Osteoblast (primary cell): ENCODE measurements at regions not wholly inside any gene's neighbourhood (a gene's known extent, or its start where the extent isn't known, plus 50 kb on each side); places are given as distances from the start of the nearest gene placed in this dataset.

Experiments
- DNase-seq: peaks from one replicate; pipeline ENCODE4 v3.0.0; 2011; ENCODE audit warnings: low spot score, mixed read lengths; ENCODE audit not compliant: insufficient read length; ENCODE audit errors: missing footprints
- H2AFZ ChIP-seq: 2 replicates; pipeline ENCODE4 v1.6.0; 2011; ENCODE audit warnings: mild to moderate bottlenecking, low read length
- H3K27ac ChIP-seq: 2 replicates; pipeline ENCODE4 v1.5.1; 2011; ENCODE audit warnings: mild to moderate bottlenecking, low read depth, low read length, moderate library complexity
- H3K27me3 ChIP-seq: 2 replicates; pipeline ENCODE4 v1.6.0; 2012; ENCODE audit warnings: mild to moderate bottlenecking, control low read depth, inconsistent platforms, low read length, moderate library complexity; ENCODE audit not compliant: insufficient read depth
- H3K36me3 ChIP-seq: 2 replicates; pipeline ENCODE4 v1.5.1; 2011; ENCODE audit warnings: mild to moderate bottlenecking, low read length, control low read depth, moderate library complexity; ENCODE audit not compliant: insufficient read depth
- H3K4me1 ChIP-seq: 2 replicates; pipeline ENCODE4 v1.5.1; 2011; ENCODE audit warnings: mild to moderate bottlenecking, low read length, control low read depth, moderate library complexity; ENCODE audit not compliant: insufficient read depth
- H3K4me2 ChIP-seq: 2 replicates; pipeline ENCODE4 v1.6.0; 2011; ENCODE audit warnings: mild to moderate bottlenecking, low read length; ENCODE audit not compliant: insufficient read depth
- H3K4me3 ChIP-seq: fragments of 200-600 bp; sonication (generic); 3 replicates; pipeline ENCODE4 v1.5.1; 2012; ENCODE audit warnings: mild to moderate bottlenecking, low read length, inconsistent platforms; ENCODE audit not compliant: insufficient read depth
- H3K79me2 ChIP-seq: 2 replicates; pipeline ENCODE4 v1.6.0; 2012; ENCODE audit warnings: mild to moderate bottlenecking, low read length, control low read depth, inconsistent platforms; ENCODE audit not compliant: insufficient read depth
- H3K9me3 ChIP-seq: 2 replicates; pipeline ENCODE4 v1.5.1; 2011; ENCODE audit warnings: low read depth, low read length, control low read depth
- H4K20me1 ChIP-seq: 2 replicates; pipeline ENCODE4 v1.6.0; 2012; ENCODE audit warnings: mild to moderate bottlenecking, low read length, control low read depth; ENCODE audit not compliant: insufficient read depth
- TF ChIP-seq, protein P1 (sequence below): IDR thresholded peaks from 2 replicates; pipeline ENCODE4 v1.5.1; 2011; ENCODE audit warnings: mild to moderate bottlenecking, low read depth, low read length, moderate library complexity; ENCODE audit errors: extremely low read depth

DNA sequence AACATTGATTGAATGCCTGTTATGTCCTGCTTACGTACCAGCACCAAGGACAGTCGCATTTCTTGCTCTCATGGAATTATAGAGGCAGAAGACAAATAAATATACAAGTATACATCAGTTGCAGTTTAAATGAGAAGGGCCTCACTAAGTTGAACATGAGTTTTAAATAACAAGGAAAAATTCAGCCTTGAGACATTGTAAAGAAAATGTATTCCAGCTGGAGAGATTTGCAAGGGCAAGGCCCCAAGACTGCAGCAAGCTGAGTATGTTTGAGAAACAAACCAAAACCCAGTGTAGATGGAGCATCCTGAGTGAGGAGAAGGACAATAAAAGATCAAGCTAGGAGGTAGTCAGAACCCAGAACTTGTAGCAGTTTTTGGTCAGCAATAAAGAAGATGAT is 123.2 kb upstream of the BMP5 start:
- Histone ChIP-seq H4K20me1 (no peaks in the 10 kb centered on the region), H3K27ac (no peak overlapping the region), H3K36me3 (no peaks in the 10 kb centered on the region), H3K9me3 (peaks cover 1% of the 10 kb centered on the region), H3K4me1 (peaks cover 7% of the 10 kb centered on the region), H2AFZ (no peak overlapping the region), H3K27me3 (no peaks in the 10 kb centered on the region), H3K4me2 (no peak overlapping the region), H3K4me3 (no peak overlapping the region), H3K79me2 (no peaks in the 10 kb centered on the region)
- TF ChIP-seq, protein P1, sequence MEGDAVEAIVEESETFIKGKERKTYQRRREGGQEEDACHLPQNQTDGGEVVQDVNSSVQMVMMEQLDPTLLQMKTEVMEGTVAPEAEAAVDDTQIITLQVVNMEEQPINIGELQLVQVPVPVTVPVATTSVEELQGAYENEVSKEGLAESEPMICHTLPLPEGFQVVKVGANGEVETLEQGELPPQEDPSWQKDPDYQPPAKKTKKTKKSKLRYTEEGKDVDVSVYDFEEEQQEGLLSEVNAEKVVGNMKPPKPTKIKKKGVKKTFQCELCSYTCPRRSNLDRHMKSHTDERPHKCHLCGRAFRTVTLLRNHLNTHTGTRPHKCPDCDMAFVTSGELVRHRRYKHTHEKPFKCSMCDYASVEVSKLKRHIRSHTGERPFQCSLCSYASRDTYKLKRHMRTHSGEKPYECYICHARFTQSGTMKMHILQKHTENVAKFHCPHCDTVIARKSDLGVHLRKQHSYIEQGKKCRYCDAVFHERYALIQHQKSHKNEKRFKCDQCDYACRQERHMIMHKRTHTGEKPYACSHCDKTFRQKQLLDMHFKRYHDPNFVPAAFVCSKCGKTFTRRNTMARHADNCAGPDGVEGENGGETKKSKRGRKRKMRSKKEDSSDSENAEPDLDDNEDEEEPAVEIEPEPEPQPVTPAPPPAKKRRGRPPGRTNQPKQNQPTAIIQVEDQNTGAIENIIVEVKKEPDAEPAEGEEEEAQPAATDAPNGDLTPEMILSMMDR = no peak
- no peak for DNase-seq

GRCh38 chr6:55997223-55997874 is 122.0 kb upstream of the BMP5 start:
- DNase-seq = no peak

GRCh38 chr6:55994531-55994930 is 119.1 kb upstream of the BMP5 start:
- Histone ChIP-seq H3K36me3 (no peaks in the 10 kb centered on the region), H3K4me2 (no peak overlapping the region)
- TF ChIP-seq, protein P1 = no peak

More at GRCh38 chr6:55997223-55997874, 122.0 kb upstream of the BMP5 start:
- Histone ChIP-seq H3K4me2 (no peak overlapping the region), H3K36me3 (no peaks in the 10 kb centered on the region), H3K4me1 (peaks cover 3% of the 10 kb centered on the region), H3K9me3 (peaks cover 6% of the 10 kb centered on the region), H4K20me1 (no peaks in the 10 kb centered on the region), H3K27me3 (no peaks in the 10 kb centered on the region), H3K79me2 (no peaks in the 10 kb centered on the region), H3K4me3 (no peak overlapping the region), H2AFZ (no peak overlapping the region), H3K27ac (no peak overlapping the region)
- TF ChIP-seq, protein P1 = no peak

DNA sequence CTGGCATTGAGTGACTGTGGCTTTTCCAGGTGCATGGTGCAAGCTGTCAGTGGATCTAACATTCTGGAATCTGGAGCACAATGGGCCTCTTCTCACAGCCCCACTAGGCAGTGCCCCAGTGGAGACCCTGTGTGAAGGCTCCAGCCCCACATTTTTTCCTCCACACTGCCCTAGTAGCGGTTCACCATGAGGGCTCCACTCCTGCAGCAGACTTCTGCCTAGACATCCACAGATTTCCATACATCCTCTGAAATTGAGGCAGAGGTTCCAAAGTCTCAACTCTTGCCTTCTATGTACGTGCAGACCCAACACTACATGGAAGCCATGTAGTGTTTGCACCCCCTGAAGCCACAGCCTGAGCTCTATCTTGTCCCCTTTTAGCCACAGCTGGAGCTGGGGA is 118.0 kb upstream of the BMP5 start:
- no peak for DNase-seq
- no peaks in the 10 kb centered on the region for H4K20me1 ChIP-seq
- H3K9me3 ChIP-seq = peaks cover 6% of the 10 kb centered on the region
- no peaks in the 10 kb centered on the region for H3K79me2 ChIP-seq
- no peak overlapping the region for H3K4me3 ChIP-seq
- no peak overlapping the region for H3K4me2 ChIP-seq
- no peaks in the 10 kb centered on the region for H3K27me3 ChIP-seq
- H3K4me1 ChIP-seq = no peaks in the 10 kb centered on the region
- H2AFZ ChIP-seq = no peak overlapping the region
- H3K27ac ChIP-seq = no peak overlapping the region
- TF ChIP-seq, protein P1 = no peak
- H3K36me3 ChIP-seq = no peaks in the 10 kb centered on the region

More at GRCh38 chr6:55994531-55994930, 119.1 kb upstream of the BMP5 start:
- H2AFZ ChIP-seq = no peak overlapping the region
- H3K27ac ChIP-seq = no peak overlapping the region
- H3K9me3 ChIP-seq = peaks cover 6% of the 10 kb centered on the region
- no peak for DNase-seq
- no peaks in the 10 kb centered on the region for H4K20me1 ChIP-seq
- H3K27me3 ChIP-seq = no peaks in the 10 kb centered on the region
- H3K4me3 ChIP-seq = no peak overlapping the region
- H3K79me2 ChIP-seq = no peaks in the 10 kb centered on the region
- no peaks in the 10 kb centered on the region for H3K4me1 ChIP-seq
